Spinal cord (tissue), 9 donors: ENCODE measurements at regions not wholly inside any gene's neighbourhood (a gene's known extent, or its start where the extent isn't known, plus 50 kb on each side); places are given as distances from the start of the nearest gene placed in this dataset.
A peak's percentile ranks its signal among the peaks of the same experiment; 100 is the strongest.

ENCODE experiments used
- DNase-seq, 6 donors: peaks; one replicate each; pipeline versions ENCODE4 v3.0.0 to v3.0.0-alpha.2; 2013 to 2015; ENCODE audit warnings: low spot score in 6 of 6, low read depth in 4 of 6
- H3K27ac ChIP-seq: one replicate; pipeline ENCODE4 v1.5.1; 2013; ENCODE audit warnings: low read depth, low read length, control low read depth
- H3K27me3 ChIP-seq: one replicate; pipeline ENCODE4 v1.6.1; 2013; ENCODE audit warnings: low read length; ENCODE audit not compliant: control insufficient read depth, insufficient read depth
- H3K36me3 ChIP-seq: one replicate; pipeline ENCODE4 v1.6.1; 2013; ENCODE audit warnings: low read length; ENCODE audit not compliant: control insufficient read depth, insufficient read depth
- H3K4me1 ChIP-seq: one replicate; pipeline ENCODE4 v1.6.1; 2013; ENCODE audit warnings: low read length; ENCODE audit not compliant: control insufficient read depth, insufficient read depth
- H3K4me3 ChIP-seq: one replicate; pipeline ENCODE4 v1.5.1; 2013; ENCODE audit warnings: low read depth, low read length, control low read depth
- H3K9me3 ChIP-seq: one replicate; pipeline ENCODE4 v1.6.1; 2013; ENCODE audit warnings: low read length; ENCODE audit not compliant: control insufficient read depth, insufficient read depth
- WGBS: methylation state at CpG from one replicate; pipeline ENCODE4 v1.1.5; 2013; ENCODE audit warnings: missing lambda C conversion rate; ENCODE audit not compliant: insufficient coverage; 5-methylcytosine and 5-hydroxymethylcytosine counted together
- donor health status: healthy.

GRCh38 chr13:21826214-21827015, 155.5 kb downstream of the FGF9 start:
- Histone ChIP-seq H3K4me1 (no peaks in the 10 kb centered on the region), H3K4me3 (no peak overlapping the region), H3K27me3 (no peaks in the 10 kb centered on the region), H3K36me3 (no peaks in the 10 kb centered on the region), H3K9me3 (no peaks in the 10 kb centered on the region), H3K27ac (no peak overlapping the region)
- WGBS = no CpG with 5 or more reads among the region's 3 CpGs
- DNase-seq = no peak

GRCh38 chr13:21831654-21832324, 160.9 kb downstream of the FGF9 start:
- Histone ChIP-seq H3K4me3 (no peak overlapping the region), H3K9me3 (peaks cover 2% of the 10 kb centered on the region), H3K4me1 (no peaks in the 10 kb centered on the region), H3K36me3 (no peaks in the 10 kb centered on the region), H3K27ac (no peak overlapping the region), H3K27me3 (no peaks in the 10 kb centered on the region)
- WGBS = 95% methylated on average over 12 of the region's 13 CpGs
- DNase-seq = no peak

GRCh38 chr13:21833921-21834320, 163.0 kb downstream of the FGF9 start:
- H3K4me3 ChIP-seq = no peak overlapping the region
- 89% methylated on average over 8 of the region's 9 CpGs for WGBS
- no peak overlapping the region for H3K27ac ChIP-seq
- no peak for DNase-seq
- no peaks in the 10 kb centered on the region for H3K4me1 ChIP-seq
- H3K27me3 ChIP-seq = no peaks in the 10 kb centered on the region
- H3K9me3 ChIP-seq = peaks cover 2% of the 10 kb centered on the region
- H3K36me3 ChIP-seq = no peaks in the 10 kb centered on the region

GRCh38 chr13:21834521-21834920, 163.6 kb downstream of the FGF9 start:
- H3K36me3 ChIP-seq = no peaks in the 10 kb centered on the region
- no peak overlapping the region for H3K4me3 ChIP-seq
- no peaks in the 10 kb centered on the region for H3K4me1 ChIP-seq
- H3K9me3 ChIP-seq = peaks cover 2% of the 10 kb centered on the region
- WGBS = 67% methylated on average over 5 of the region's 6 CpGs
- H3K27me3 ChIP-seq = no peaks in the 10 kb centered on the region
- no peak overlapping the region for H3K27ac ChIP-seq
- DNase-seq = no peak

- WGBS = no CpG with 5 or more reads among the region's 3 CpGs
- no peak for DNase-seq
These were observed 166.4 kb downstream of the FGF9 start for GRCh38 chr13:21837288-21837687.

GRCh38 chr13:21837841-21838551, 167.1 kb downstream of the FGF9 start:
- Histone ChIP-seq H3K27ac (no peak overlapping the region), H3K9me3 (no peaks in the 10 kb centered on the region), H3K4me1 (no peaks in the 10 kb centered on the region), H3K27me3 (no peaks in the 10 kb centered on the region), H3K4me3 (no peak overlapping the region), H3K36me3 (no peaks in the 10 kb centered on the region)
- 100% methylated on average over 1 of the region's 11 CpGs for WGBS
- no peak for DNase-seq

More at GRCh38 chr13:21837288-21837687, 166.4 kb downstream of the FGF9 start:
- no peaks in the 10 kb centered on the region for H3K4me1 ChIP-seq
- peaks cover 2% of the 10 kb centered on the region for H3K9me3 ChIP-seq
- H3K27ac ChIP-seq = no peak overlapping the region
- H3K27me3 ChIP-seq = no peaks in the 10 kb centered on the region
- H3K36me3 ChIP-seq = no peaks in the 10 kb centered on the region
- H3K4me3 ChIP-seq = no peak overlapping the region

GRCh38 chr13:21846605-21847004, 175.7 kb downstream of the FGF9 start:
- Histone ChIP-seq H3K36me3 (no peaks in the 10 kb centered on the region), H3K4me3 (no peak overlapping the region), H3K27ac (no peak overlapping the region), H3K4me1 (no peaks in the 10 kb centered on the region), H3K27me3 (no peaks in the 10 kb centered on the region), H3K9me3 (no peaks in the 10 kb centered on the region)
- WGBS = 72% methylated on average over 3 of the region's 4 CpGs
- DNase-seq = no peak

- no peaks in the 10 kb centered on the region for H3K9me3 ChIP-seq
- no peaks in the 10 kb centered on the region for H3K36me3 ChIP-seq
- no CpG with 5 or more reads among the region's 2 CpGs for WGBS
- no peaks in the 10 kb centered on the region for H3K4me1 ChIP-seq
- peak in 1 of 6 donors; percentile 34 for DNase-seq
- no peak overlapping the region for H3K4me3 ChIP-seq
- no peaks in the 10 kb centered on the region for H3K27me3 ChIP-seq
- H3K27ac ChIP-seq = no peak overlapping the region
These were observed 178.4 kb downstream of the FGF9 start for GRCh38 chr13:21849323-21849722.

- no peaks in the 10 kb centered on the region for H3K27me3 ChIP-seq
- WGBS = 82% methylated on average over 4 of the region's 11 CpGs
- H3K9me3 ChIP-seq = no peaks in the 10 kb centered on the region
- no peak for DNase-seq
- no peaks in the 10 kb centered on the region for H3K36me3 ChIP-seq
- no peak overlapping the region for H3K27ac ChIP-seq
- no peak overlapping the region for H3K4me3 ChIP-seq
- H3K4me1 ChIP-seq = no peaks in the 10 kb centered on the region
These were observed 179.4 kb downstream of the FGF9 start for GRCh38 chr13:21850013-21851006.
